Left hindlimb (tissue), 1 donor: ENCODE measurements at regions not wholly inside any gene's neighbourhood (a gene's known extent, or its start where the extent isn't known, plus 50 kb on each side); places are given as distances from the start of the nearest gene placed in this dataset.
"Not testable (repeated sequence)": the region's sequence is repeated elsewhere in the genome, so short reads cannot be mapped to it uniquely, and the experiment has no call there.

Experiments
- DNase-seq: peaks from one replicate; pipeline ENCODE4 v3.0.0-alpha.2; 2018

GRCh38 chr9:26664087-26664773 lies 228.4 kb downstream of the CAAP1 start:
- not testable (repeated sequence) for DNase-seq

- DNase-seq = no peak
Observed at GRCh38 chr9:26662476-26662875, 230.1 kb downstream of the CAAP1 start.

GRCh38 chr9:26658476-26658875 lies 234.1 kb downstream of the CAAP1 start:
- no peak for DNase-seq

GRCh38 chr9:26657958-26658357 lies 234.6 kb downstream of the CAAP1 start:
- DNase-seq = no peak

GRCh38 chr9:26656003-26656870 lies 236.4 kb downstream of the CAAP1 start:
- peak; percentile 48 for DNase-seq

- no peak for DNase-seq
Observed at GRCh38 chr9:26655166-26655565, 237.4 kb downstream of the CAAP1 start.

- no peak for DNase-seq
Observed at GRCh38 chr9:26650325-26650724, 242.3 kb downstream of the CAAP1 start.

GRCh38 chr9:26643826-26644225 lies 248.8 kb downstream of the CAAP1 start:
- no peak for DNase-seq

GRCh38 chr9:26639761-26640160 lies 252.8 kb downstream of the CAAP1 start:
- DNase-seq = no peak

GRCh38 chr9:26637101-26637500 lies 255.5 kb downstream of the CAAP1 start:
- DNase-seq = no peak

GRCh38 chr9:26613851-26614350 lies 278.7 kb downstream of the CAAP1 start:
- not testable (repeated sequence) for DNase-seq

GRCh38 chr9:26612211-26612610 lies 280.4 kb downstream of the CAAP1 start:
- DNase-seq = no peak

- DNase-seq = no peak
Observed at GRCh38 chr9:26606756-26607155, 285.8 kb downstream of the CAAP1 start.

GRCh38 chr9:26605367-26605766 lies 287.2 kb downstream of the CAAP1 start:
- DNase-seq = no peak

- no peak for DNase-seq
Observed at GRCh38 chr9:26604076-26604662, 288.4 kb downstream of the CAAP1 start.

GRCh38 chr9:26603617-26604016 lies 289.0 kb downstream of the CAAP1 start:
- DNase-seq = no peak

GRCh38 chr9:26597542-26598149 lies 295.0 kb downstream of the CAAP1 start:
- DNase-seq = no peak

GRCh38 chr9:26579056-26579455 lies 313.5 kb downstream of the CAAP1 start:
- DNase-seq = no peak

GRCh38 chr9:26574898-26575440 lies 317.6 kb downstream of the CAAP1 start:
- DNase-seq = no peak

- DNase-seq = no peak
Observed at GRCh38 chr9:26574256-26574655, 318.3 kb downstream of the CAAP1 start.

- no peak for DNase-seq
Observed at GRCh38 chr9:26567976-26568375, 324.6 kb downstream of the CAAP1 start.

- no peak for DNase-seq
Observed at GRCh38 chr9:26566141-26566540, 326.5 kb downstream of the CAAP1 start.

GRCh38 chr9:26565118-26565517 lies 327.5 kb downstream of the CAAP1 start:
- DNase-seq = no peak
